Left lung (tissue), 4 donors: ENCODE measurements at regions not wholly inside any gene's neighbourhood (a gene's known extent, or its start where the extent isn't known, plus 50 kb on each side); places are given as distances from the start of the nearest gene placed in this dataset.

ENCODE experiments used
- ATAC-seq: fragments of 200-7000 bp; cut with Tn5 transposase; one replicate; pipeline ENCODE4 v1.9.1; 2020; ENCODE audit warnings: moderate library complexity
- DNase-seq, 4 donors: peaks; one replicate each; pipeline ENCODE4 v3.0.0-alpha.2; 2013 to 2020
- H3K27ac ChIP-seq, 2 donors: fragments of 200-600 bp; sonication (generic) in 1 of 2; one replicate each; pipeline versions ENCODE4 v1.5.0 to v1.8.0; 2020 to 2021
- H3K27me3 ChIP-seq, 2 donors: fragments of 200-600 bp; sonication (generic) in 1 of 2; one replicate each; pipeline versions ENCODE4 v1.5.0 to v1.8.0; 2020 to 2021
- H3K36me3 ChIP-seq, 2 donors: fragments of 200-600 bp; sonication (generic) in 1 of 2; one replicate each; pipeline versions ENCODE4 v1.5.0 to v1.8.0; 2020 to 2021
- H3K4me1 ChIP-seq, 2 donors: fragments of 200-600 bp; one replicate each; pipeline ENCODE4 v1.8.0; 2021
- H3K4me3 ChIP-seq, 2 donors: fragments of 200-600 bp; sonication (generic) in 1 of 2; one replicate each; pipeline versions ENCODE4 v1.5.0 to v1.8.0; 2020 to 2021; ENCODE audit warnings: mild to moderate bottlenecking in 1 of 2
- H3K9me3 ChIP-seq, 2 donors: fragments of 200-600 bp; sonication (generic) in 1 of 2; one replicate each; pipeline versions ENCODE4 v1.5.0 to v1.8.0; 2020 to 2021
- CTCF ChIP-seq, 2 donors: fragments of 200-600 bp; sonication (generic) in 1 of 2; IDR thresholded peaks; one replicate each; pipeline versions ENCODE4 v1.5.0 to v1.8.0; 2021; ENCODE audit warnings: antibody characterized with exemption in 2 of 2
- intact Hi-C, 2 donors: fragments of 100-400 bp; cut with DNase I; formaldehyde crosslinking; loops; one replicate each; pipeline versions ENCODE4 v1.11.2 to v1.14.2; 2022
- donor health status: DM: no; HTN: yes; CAD: no.
- donor health status: DM: no; HTN: no; CAD: no.

DNA sequence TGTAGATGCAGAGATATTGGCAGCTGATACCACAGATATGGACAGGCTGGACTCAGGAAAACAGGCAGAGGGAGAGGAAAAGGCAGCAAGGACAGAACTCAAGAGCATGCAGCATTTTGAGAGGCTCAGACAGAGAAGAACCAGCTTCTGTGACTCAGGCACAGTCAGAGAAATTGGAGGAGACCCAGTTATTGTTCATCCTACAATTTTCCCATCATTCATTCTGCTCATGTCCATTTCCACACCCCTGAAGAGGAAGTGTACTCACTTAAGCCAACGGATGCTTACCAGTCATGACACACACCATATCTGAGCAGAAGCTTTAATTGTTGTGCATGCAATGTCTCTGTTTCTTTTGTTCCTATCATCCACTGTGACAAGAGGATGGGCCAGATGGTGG is 359.8 kb upstream of the HTR2A start:
- TF ChIP-seq CTCF (IDR thresholded peaks at IDR 0.05): no peak
- Histone ChIP-seq H3K4me3 (no peak overlapping the region), H3K36me3 (no peaks in the 10 kb centered on the region), H3K27me3 (no peaks in the 10 kb centered on the region), H3K27ac (no peak overlapping the region), H3K4me1 (no peaks in the 10 kb centered on the region), H3K9me3 (no peaks in the 10 kb centered on the region)
- intact Hi-C loops: no loop called here
- no peak for DNase-seq
- ATAC-seq: peak; percentile 17

GRCh38 chr13:47252627-47253026 is 355.8 kb upstream of the HTR2A start:
- Histone ChIP-seq H3K4me3 (no peak overlapping the region), H3K27ac (no peak overlapping the region), H3K9me3 (no peaks in the 10 kb centered on the region), H3K27me3 (no peaks in the 10 kb centered on the region), H3K36me3 (no peaks in the 10 kb centered on the region), H3K4me1 (no peaks in the 10 kb centered on the region)
- intact Hi-C loops: no loop called here
- TF ChIP-seq CTCF (IDR thresholded peaks at IDR 0.05): no peak
- DNase-seq (no peak), ATAC-seq (no peak)

DNA sequence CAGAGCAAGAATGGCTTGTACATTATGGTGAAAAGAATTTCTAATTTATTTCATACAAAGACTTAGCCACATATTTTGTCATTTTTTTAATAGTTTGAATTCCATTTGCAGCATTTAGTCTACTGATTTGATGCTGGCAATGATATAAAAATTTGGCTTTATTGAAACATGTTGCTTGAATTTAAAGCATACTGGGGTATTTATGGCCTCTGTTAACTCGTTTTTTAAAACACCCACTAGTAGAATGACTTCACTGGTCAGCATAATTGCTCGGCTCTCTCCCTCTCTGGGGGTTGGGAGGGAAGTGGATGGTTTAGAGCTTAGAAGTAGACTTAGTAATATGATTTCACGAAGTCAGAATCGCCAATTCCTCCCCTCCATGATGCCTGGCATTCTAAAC is 354.9 kb upstream of the HTR2A start:
- Histone ChIP-seq H3K4me3 (no peak overlapping the region), H3K36me3 (no peaks in the 10 kb centered on the region), H3K27ac (no peak overlapping the region), H3K4me1 (no peaks in the 10 kb centered on the region), H3K27me3 (no peaks in the 10 kb centered on the region), H3K9me3 (no peaks in the 10 kb centered on the region)
- ATAC-seq: no peak
- intact Hi-C loops: no loop called here
- TF ChIP-seq CTCF (IDR thresholded peaks at IDR 0.05): no peak
- no peak for DNase-seq

GRCh38 chr13:47250146-47250545 is 353.3 kb upstream of the HTR2A start:
- no peaks in the 10 kb centered on the region for H3K36me3 ChIP-seq
- H3K27ac ChIP-seq: peak overlapping the region in 1 of 2 donors; percentile 4
- H3K4me3 ChIP-seq: no peak overlapping the region
- ATAC-seq (no peak), DNase-seq (no peak)
- no peaks in the 10 kb centered on the region for H3K9me3 ChIP-seq
- no peak for TF ChIP-seq CTCF (IDR thresholded peaks at IDR 0.05)
- intact Hi-C loops: no loop called here
- no peaks in the 10 kb centered on the region for H3K27me3 ChIP-seq
- H3K4me1 ChIP-seq: no peaks in the 10 kb centered on the region

DNA sequence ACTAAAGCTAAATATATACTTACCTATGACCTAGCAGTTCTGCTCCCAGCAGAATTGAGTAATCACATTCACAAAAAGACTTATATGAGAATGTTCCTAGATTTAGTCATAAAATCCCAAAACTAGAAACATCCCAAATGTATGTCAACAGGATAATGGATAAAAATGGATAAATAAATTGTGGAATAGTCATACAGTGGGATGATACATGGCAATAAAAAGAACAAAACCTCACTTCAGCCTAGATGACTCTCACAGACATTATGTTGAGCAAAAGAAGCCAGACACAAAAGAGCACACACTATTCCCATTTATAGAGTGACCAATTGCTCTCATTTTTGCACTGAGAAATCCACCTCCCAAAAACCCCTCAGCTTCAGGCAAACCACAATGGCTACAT is 352.4 kb upstream of the HTR2A start:
- H3K36me3 ChIP-seq: no peaks in the 10 kb centered on the region
- H3K4me1 ChIP-seq: no peaks in the 10 kb centered on the region
- no peak overlapping the region for H3K27ac ChIP-seq
- no peak for DNase-seq
- no peaks in the 10 kb centered on the region for H3K27me3 ChIP-seq
- no peak for TF ChIP-seq CTCF (IDR thresholded peaks at IDR 0.05)
- H3K4me3 ChIP-seq: no peak overlapping the region
- intact Hi-C loops: no loop called here
- no peak for ATAC-seq
- no peaks in the 10 kb centered on the region for H3K9me3 ChIP-seq
